ENCODE measurements at regions not wholly inside any gene's neighbourhood (a gene's known extent, or its start where the extent isn't known, plus 50 kb on each side); places are given as distances from the start of the nearest gene placed in this dataset.

DNA sequence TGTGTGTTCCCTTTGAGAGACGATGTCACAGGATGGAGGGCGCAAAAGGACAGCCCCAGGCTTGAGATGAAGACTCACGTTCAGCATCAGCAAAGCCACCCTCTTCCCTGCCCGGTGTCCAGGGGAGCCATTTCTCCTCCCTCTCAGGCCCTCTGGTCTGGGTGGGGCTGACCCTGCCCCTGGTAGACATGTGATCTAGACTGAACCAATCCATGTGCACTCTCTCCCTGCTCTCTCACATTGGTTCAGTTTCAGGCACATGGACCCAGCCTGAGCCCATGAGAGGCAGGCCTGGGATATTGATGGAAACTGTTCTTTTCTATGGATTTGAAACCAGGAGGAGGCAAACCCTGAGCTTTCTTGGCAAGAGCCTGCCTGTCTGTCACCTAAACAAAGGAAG lies 115.6 kb upstream of the IGSF21 start:
- TF ChIP-seq, protein P1, sequence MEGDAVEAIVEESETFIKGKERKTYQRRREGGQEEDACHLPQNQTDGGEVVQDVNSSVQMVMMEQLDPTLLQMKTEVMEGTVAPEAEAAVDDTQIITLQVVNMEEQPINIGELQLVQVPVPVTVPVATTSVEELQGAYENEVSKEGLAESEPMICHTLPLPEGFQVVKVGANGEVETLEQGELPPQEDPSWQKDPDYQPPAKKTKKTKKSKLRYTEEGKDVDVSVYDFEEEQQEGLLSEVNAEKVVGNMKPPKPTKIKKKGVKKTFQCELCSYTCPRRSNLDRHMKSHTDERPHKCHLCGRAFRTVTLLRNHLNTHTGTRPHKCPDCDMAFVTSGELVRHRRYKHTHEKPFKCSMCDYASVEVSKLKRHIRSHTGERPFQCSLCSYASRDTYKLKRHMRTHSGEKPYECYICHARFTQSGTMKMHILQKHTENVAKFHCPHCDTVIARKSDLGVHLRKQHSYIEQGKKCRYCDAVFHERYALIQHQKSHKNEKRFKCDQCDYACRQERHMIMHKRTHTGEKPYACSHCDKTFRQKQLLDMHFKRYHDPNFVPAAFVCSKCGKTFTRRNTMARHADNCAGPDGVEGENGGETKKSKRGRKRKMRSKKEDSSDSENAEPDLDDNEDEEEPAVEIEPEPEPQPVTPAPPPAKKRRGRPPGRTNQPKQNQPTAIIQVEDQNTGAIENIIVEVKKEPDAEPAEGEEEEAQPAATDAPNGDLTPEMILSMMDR (conservative IDR thresholded peaks at IDR 0.05; ENCODE audit: low read length): no peak
- no peak for TF ChIP-seq EZH2phosphoT487 (IDR thresholded peaks at IDR 0.05; ENCODE audit: borderline replicate concordance)
